Transverse colon (tissue), 4 donors: ENCODE measurements at regions not wholly inside any gene's neighbourhood (a gene's known extent, or its start where the extent isn't known, plus 50 kb on each side); places are given as distances from the start of the nearest gene placed in this dataset.

Experiments
- DNase-seq: peaks from one replicate; pipeline ENCODE4 v3.0.0-alpha.2; 2019
- H3K27ac ChIP-seq, 4 donors: fragments of 200-600 bp; sonication (generic); 2 replicates each; pipeline ENCODE4 v1.5.1; 2016 to 2018; ENCODE audit warnings: inconsistent platforms in 4 of 4
- H3K27me3 ChIP-seq: fragments of 200-600 bp; sonication (generic); 2 replicates; pipeline ENCODE4 v1.5.1; 2017; ENCODE audit warnings: inconsistent platforms
- H3K36me3 ChIP-seq, 4 donors: fragments of 200-600 bp; sonication (generic); 2 replicates each; pipeline ENCODE4 v1.5.1; 2017 to 2019; ENCODE audit warnings: inconsistent platforms in 4 of 4
- H3K4me1 ChIP-seq, 4 donors: fragments of 200-600 bp; sonication (generic); 2 replicates each; pipeline ENCODE4 v1.5.1; 2017 to 2020; ENCODE audit warnings: inconsistent platforms in 4 of 4
- H3K4me3 ChIP-seq, 4 donors: fragments of 200-600 bp; sonication (generic); 1 replicate in 1 of 4; 2 replicates in 3 of 4; pipeline versions ENCODE4 v1.5.1 to v1.6.1; 2017 to 2019; ENCODE audit warnings: inconsistent platforms in 4 of 4
- H3K9me3 ChIP-seq, 2 donors: fragments of 200-600 bp; sonication (generic); 2 replicates each; pipeline ENCODE4 v1.5.1; 2017 to 2019; ENCODE audit warnings: inconsistent platforms in 2 of 2
- CTCF ChIP-seq, 5 experiments: fragments of 200-600 bp in 3 of 5; fragments of 450-650 bp in 2 of 5; sonication (generic) in 3 of 5; IDR thresholded peaks; 1 replicate in 2 of 5; 2 replicates in 3 of 5; pipeline ENCODE4 v1.5.1; 2016 to 2017; ENCODE audit warnings: antibody characterized with exemption in 5 of 5, inconsistent platforms in 3 of 5, mild to moderate bottlenecking in 2 of 5, moderate library complexity in 1 of 5
- EP300 ChIP-seq: sonication (generic); formaldehyde crosslinking; IDR thresholded peaks from one replicate; pipeline ENCODE4 v1.6.1; 2017; ENCODE audit warnings: antibody characterized with exemption, low read depth
- POLR2A ChIP-seq: fragments of 450-650 bp; IDR thresholded peaks from one replicate; pipeline ENCODE4 v1.6.1; 2016; ENCODE audit warnings: antibody characterized with exemption, mild to moderate bottlenecking, moderate library complexity
- POLR2AphosphoS5 ChIP-seq, 3 donors: sonication (generic); formaldehyde crosslinking; IDR thresholded peaks; one replicate each; pipeline ENCODE4 v1.6.1; 2016; ENCODE audit warnings: antibody characterized with exemption in 3 of 3
- WGBS, 2 donors: methylation state at CpG; one replicate each; pipeline ENCODE4 v1.1.5; 2018; ENCODE audit warnings: low coverage in 1 of 2; 5-methylcytosine and 5-hydroxymethylcytosine counted together
- in situ Hi-C, 4 donors: fragments of 200-750 bp; cut with MboI; loops; one replicate each; pipeline versions ENCODE4 v1.15.0 to v1.15.1; 2017; ENCODE audit warnings: low sequenced_read_pairs in 3 of 4, low pct_ligation_motif_present in 1 of 4, low pct_unique_long_range_greater_than_20kb in 1 of 4
- intact Hi-C: fragments of 100-400 bp; cut with DNase I; formaldehyde crosslinking; loops from one replicate; pipeline ENCODE4 v1.15.1; 2023; ENCODE audit warnings: low total_unique reads

- Histone ChIP-seq H3K4me1 (no peaks in the 10 kb centered on the region), H3K4me3 (no peak overlapping the region), H3K9me3 (no peaks in the 10 kb centered on the region), H3K27me3 (no peaks in the 10 kb centered on the region), H3K36me3 (no peaks in the 10 kb centered on the region), H3K27ac (no peak overlapping the region)
- in situ Hi-C loops: no loop called here
- DNase-seq: no peak
- intact Hi-C loops: no loop called here
- TF ChIP-seq EP300: no peak
- TF ChIP-seq POLR2AphosphoS5 (IDR thresholded peaks at IDR 0.05): no peak
- no peak for TF ChIP-seq POLR2A
- TF ChIP-seq CTCF (IDR thresholded peaks at IDR 0.05): no peak
- WGBS, 2 donors: 89 to 92% methylated on average over 2 of the region's 2 CpGs
Observed at GRCh38 chr4:173464481-173464880, 65.5 kb downstream of the HAND2 start.

- 84 to 93% methylated on average over 2 of the region's 2 CpGs for WGBS, 2 donors
- Histone ChIP-seq H3K9me3 (no peaks in the 10 kb centered on the region), H3K36me3 (no peaks in the 10 kb centered on the region), H3K4me3 (no peak overlapping the region), H3K27ac (no peak overlapping the region), H3K4me1 (no peaks in the 10 kb centered on the region), H3K27me3 (no peaks in the 10 kb centered on the region)
- in situ Hi-C loops (no loop called here), intact Hi-C loops (no loop called here)
- TF ChIP-seq CTCF (IDR thresholded peaks at IDR 0.05): no peak
- no peak for TF ChIP-seq POLR2AphosphoS5 (IDR thresholded peaks at IDR 0.05)
- TF ChIP-seq EP300: no peak
- no peak for TF ChIP-seq POLR2A
- no peak for DNase-seq
Observed at GRCh38 chr4:173463816-173464215, 64.9 kb upstream of the SCRG1 start.

- TF ChIP-seq POLR2A (no peak), POLR2AphosphoS5 (IDR thresholded peaks at IDR 0.05) (no peak), EP300 (no peak), CTCF (IDR thresholded peaks at IDR 0.05) (no peak)
- Histone ChIP-seq H3K4me1 (no peaks in the 10 kb centered on the region), H3K27ac (no peak overlapping the region), H3K9me3 (no peaks in the 10 kb centered on the region), H3K36me3 (no peaks in the 10 kb centered on the region), H3K4me3 (no peak overlapping the region), H3K27me3 (no peaks in the 10 kb centered on the region)
- in situ Hi-C loops (no loop called here), intact Hi-C loops (no loop called here)
- WGBS, 2 donors: 80 to 89% methylated on average over 2 to 3 of the region's 3 CpGs
- no peak for DNase-seq
Observed at GRCh38 chr4:173461170-173461569, 62.3 kb upstream of the SCRG1 start.

- H3K27ac ChIP-seq: no peak overlapping the region
- intact Hi-C loops: no loop called here
- H3K27me3 ChIP-seq: no peaks in the 10 kb centered on the region
- no peaks in the 10 kb centered on the region for H3K4me1 ChIP-seq
- no peak for TF ChIP-seq POLR2AphosphoS5 (IDR thresholded peaks at IDR 0.05)
- no peak for TF ChIP-seq CTCF (IDR thresholded peaks at IDR 0.05)
- TF ChIP-seq POLR2A: no peak
- TF ChIP-seq EP300: no peak
- in situ Hi-C loops: no loop called here
- no peaks in the 10 kb centered on the region for H3K9me3 ChIP-seq
- no peak overlapping the region for H3K4me3 ChIP-seq
- WGBS, 2 donors: 90 to 91% methylated on average over 8 to 10 of the region's 10 CpGs
- no peak for DNase-seq
- no peaks in the 10 kb centered on the region for H3K36me3 ChIP-seq
Observed at GRCh38 chr4:173459857-173460256, 60.9 kb upstream of the SCRG1 start.
